ENCODE measurements at regions not wholly inside any gene's neighbourhood (a gene's known extent, or its start where the extent isn't known, plus 50 kb on each side); places are given as distances from the start of the nearest gene placed in this dataset.

DNA sequence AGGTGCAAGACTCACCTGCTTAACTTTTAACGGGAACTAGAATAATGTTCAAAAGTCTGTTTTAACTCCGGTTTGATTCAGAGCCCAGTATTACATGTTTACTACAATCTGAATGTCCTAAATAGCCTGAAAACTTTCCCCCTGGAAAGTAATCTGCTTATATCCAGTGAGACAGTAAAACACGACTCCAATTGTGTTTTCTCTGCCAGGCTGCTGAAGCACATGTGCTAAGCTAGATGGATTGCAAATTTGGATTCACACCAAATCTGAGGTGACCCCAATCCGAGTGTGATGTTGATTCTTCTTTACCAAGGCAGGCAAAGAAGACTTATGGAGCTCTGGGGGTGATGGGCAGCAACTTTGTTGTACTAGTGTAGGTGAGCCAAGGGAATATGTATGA lies 158.7 kb upstream of the PDGFD start:
- Histone ChIP-seq H2BK20ac (ENCODE audit: low read length) (no peak overlapping the region), H3K23me2 (ENCODE audit: low read depth, low read length) (no peaks in the 10 kb centered on the region), H3K23ac (ENCODE audit: insufficient read length) (no peak overlapping the region), H4K91ac (replicated peaks; ENCODE audit: insufficient read length, low read length) (no peak overlapping the region), H3K79me1 (ENCODE audit: low read depth, low read length) (no peaks in the 10 kb centered on the region), H3K4me2 (ENCODE audit: insufficient read depth in 1 of 2, low read depth in 2 of 2, low read length in 2 of 2) (no peak overlapping the region), H2BK120ac (replicated peaks; ENCODE audit: low read depth, low read length) (no peak overlapping the region), H4K5ac (ENCODE audit: insufficient read length, low read depth, low read length) (no peak overlapping the region), H3K4me3 (ENCODE audit: extremely low read depth in 1 of 4, insufficient read depth in 2 of 4, low read depth in 3 of 4, low read length in 4 of 4) (no peak overlapping the region), H3K79me2 (ENCODE audit: control insufficient read depth in 1 of 2, insufficient read depth in 2 of 2, low read length in 2 of 2) (no peaks in the 10 kb centered on the region), H4K8ac (ENCODE audit: extremely low read depth, insufficient read depth, low read length) (no peak overlapping the region), H2BK5ac (ENCODE audit: low read depth, low read length) (no peak overlapping the region), H2AFZ (ENCODE audit: low read length) (0 out of 2 replicates have a peak overlapping the region, but pooled peaks have one; percentile 5), H2BK12ac (ENCODE audit: low read depth, low read length) (no peak overlapping the region), H2BK15ac (ENCODE audit: low read length) (no peak overlapping the region), H3K9ac (replicated peaks in 1 of 4; ENCODE audit: extremely low read depth in 1 of 4, low read depth in 3 of 4, low read length in 3 of 4) (no peak overlapping the region), H3K36me3 (ENCODE audit: control insufficient read depth in 2 of 4, insufficient read depth in 4 of 4, low read length in 3 of 4) (no peaks in the 10 kb centered on the region), H3K4ac (replicated peaks; ENCODE audit: insufficient read length, low read depth, low read length) (no peak overlapping the region), H3K27ac (ENCODE audit: low read depth, low read length) (no peak overlapping the region), H4K20me1 (replicated peaks in 1 of 2; ENCODE audit: control insufficient read depth in 1 of 2, insufficient read depth in 2 of 2, low read length in 2 of 2) (no peaks in the 10 kb centered on the region), H3K9me3 (ENCODE audit: insufficient read depth in 2 of 2, low read depth in 1 of 2, low read length in 1 of 2) (0 out of 4 replicates have a peak, but pooled peaks cover 0 to 4% of the 10 kb centered on the region in 2 experiments), H3K27me3 (replicated peaks in 1 of 4; ENCODE audit: control insufficient read depth in 3 of 4, extremely low read depth in 1 of 4, insufficient read depth in 3 of 4, low read length in 3 of 4) (peaks cover 0 to 1% (median 0%) of the 10 kb centered on the region in 4 experiments; a peak in 1 of 7 replicates), H3K18ac (ENCODE audit: extremely low read depth, low read length) (no peak overlapping the region), H2AK5ac (ENCODE audit: low read depth, low read length) (no peak overlapping the region), H3K56ac (replicated peaks; ENCODE audit: insufficient read length, low read depth, low read length) (no peak overlapping the region), H3K14ac (ENCODE audit: insufficient read length) (no peak overlapping the region), H3K4me1 (replicated peaks in 1 of 4; ENCODE audit: control insufficient read depth in 3 of 4, insufficient read depth in 4 of 4, low read length in 3 of 4) (no peaks in the 10 kb centered on the region)
- FAIRE-seq (no peak), DNase-seq (ENCODE audit: low read depth in 1 of 2, low spot score in 2 of 2) (no peak)
- TF ChIP-seq CEBPB (IDR thresholded peaks at IDR 0.05; ENCODE audit: low read depth, low read length) (no peak), RAD21 (IDR thresholded peaks at IDR 0.05 in 1 of 2, conservative IDR thresholded peaks at IDR 0.05 in 1 of 2; ENCODE audit: low read depth in 2 of 2, low read length in 2 of 2) (no peak), JUN (IDR thresholded peaks at IDR 0.05; ENCODE audit: low read depth, low read length) (no peak), SP4 (IDR thresholded peaks at IDR 0.05; ENCODE audit: low read length) (no peak), RBBP5 (IDR thresholded peaks at IDR 0.05; ENCODE audit: borderline replicate concordance, low read depth, low read length) (no peak), NRF1 (IDR thresholded peaks at IDR 0.05; ENCODE audit: low read depth, low read length) (no peak), POLR2A (IDR thresholded peaks at IDR 0.05; ENCODE audit: control extremely low read depth in 1 of 2, low read depth in 2 of 2, low read length in 2 of 2) (no peak), SIRT6 (IDR thresholded peaks at IDR 0.05; ENCODE audit: low read length) (no peak), TBP (IDR thresholded peaks at IDR 0.05; ENCODE audit: low read depth, low read length) (no peak), SP2 (IDR thresholded peaks at IDR 0.05; ENCODE audit: low read length) (no peak), KDM5A (IDR thresholded peaks at IDR 0.05; ENCODE audit: low read length) (no peak)
- TF ChIP-seq, protein P1, sequence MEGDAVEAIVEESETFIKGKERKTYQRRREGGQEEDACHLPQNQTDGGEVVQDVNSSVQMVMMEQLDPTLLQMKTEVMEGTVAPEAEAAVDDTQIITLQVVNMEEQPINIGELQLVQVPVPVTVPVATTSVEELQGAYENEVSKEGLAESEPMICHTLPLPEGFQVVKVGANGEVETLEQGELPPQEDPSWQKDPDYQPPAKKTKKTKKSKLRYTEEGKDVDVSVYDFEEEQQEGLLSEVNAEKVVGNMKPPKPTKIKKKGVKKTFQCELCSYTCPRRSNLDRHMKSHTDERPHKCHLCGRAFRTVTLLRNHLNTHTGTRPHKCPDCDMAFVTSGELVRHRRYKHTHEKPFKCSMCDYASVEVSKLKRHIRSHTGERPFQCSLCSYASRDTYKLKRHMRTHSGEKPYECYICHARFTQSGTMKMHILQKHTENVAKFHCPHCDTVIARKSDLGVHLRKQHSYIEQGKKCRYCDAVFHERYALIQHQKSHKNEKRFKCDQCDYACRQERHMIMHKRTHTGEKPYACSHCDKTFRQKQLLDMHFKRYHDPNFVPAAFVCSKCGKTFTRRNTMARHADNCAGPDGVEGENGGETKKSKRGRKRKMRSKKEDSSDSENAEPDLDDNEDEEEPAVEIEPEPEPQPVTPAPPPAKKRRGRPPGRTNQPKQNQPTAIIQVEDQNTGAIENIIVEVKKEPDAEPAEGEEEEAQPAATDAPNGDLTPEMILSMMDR (IDR thresholded peaks at IDR 0.05; ENCODE audit: control extremely low read depth in 1 of 3, insufficient read depth in 1 of 3, low read depth in 1 of 3, low read length in 3 of 3), result no peak
- ChIA-PET CTCF (ENCODE audit: partially characterized antibody) (interaction anchor here (0.6 to 2.3 kb wide), 3 partner anchors 10 to 947 kb away, joined by 3 to 16 read pairs (median 4); no protein-coding TSS in a partner anchor), POLR2A (ENCODE audit: partially characterized antibody) (interaction anchor here (0.8 kb wide), 1 partner anchor 9 kb away, joined by 3 read pairs; no protein-coding TSS in a partner anchor)
- WGBS, 2 experiments (ENCODE audit: extremely low coverage in 1 of 2, insufficient coverage in 1 of 2, insufficient read length in 1 of 2, insufficient replicate concordance in 2 of 2, low coverage in 1 of 2, low lambda C conversion rate in 2 of 2, missing lambda C conversion rate in 1 of 2), result 74% methylated on average over 4 of the region's 4 CpGs; no CpG with 5 or more reads in 1 of the 2 experiments

All from H1 (cell line).